ENCODE measurements at regions not wholly inside any gene's neighbourhood (a gene's known extent, or its start where the extent isn't known, plus 50 kb on each side); places are given as distances from the start of the nearest gene placed in this dataset.
"Not testable (repeated sequence)": the region's sequence is repeated elsewhere in the genome, so short reads cannot be mapped to it uniquely, and the experiment has no call there.

GRCh38 chr6:105562027-105562426, 159.1 kb upstream of the PREP start:
- DNase-seq: no peak

GRCh38 chr6:105561486-105561885, 158.6 kb upstream of the PREP start:
- DNase-seq: no peak

DNA sequence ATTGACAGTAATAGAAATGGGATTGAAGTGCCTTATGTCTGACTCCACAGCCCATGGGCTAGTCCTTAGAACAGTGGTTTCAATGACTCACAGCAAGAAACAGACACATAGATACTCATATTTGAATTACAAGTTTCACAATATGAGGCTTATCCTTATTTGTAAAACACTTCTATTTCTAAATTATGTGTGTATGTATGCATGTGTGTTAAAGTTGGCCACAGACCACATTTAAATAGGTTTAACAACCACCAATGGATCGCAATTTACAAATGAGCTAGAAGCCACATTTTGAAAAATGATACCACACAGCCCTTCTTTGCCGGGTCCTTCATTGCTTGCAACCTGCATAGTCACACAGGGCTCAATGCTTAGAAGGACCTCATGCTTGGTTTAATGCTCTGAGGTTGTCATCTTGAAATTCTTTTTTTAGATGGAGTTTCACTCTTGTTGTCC, 157.8 kb upstream of the PREP start:
- DNase-seq: no peak

GRCh38 chr6:105557291-105557690, 154.4 kb upstream of the PREP start:
- no peak for DNase-seq

- DNase-seq: no peak
Measured at GRCh38 chr6:105553171-105553570, 150.3 kb upstream of the PREP start.

GRCh38 chr6:105550955-105551620, 148.2 kb upstream of the PREP start:
- no peak for DNase-seq

DNA sequence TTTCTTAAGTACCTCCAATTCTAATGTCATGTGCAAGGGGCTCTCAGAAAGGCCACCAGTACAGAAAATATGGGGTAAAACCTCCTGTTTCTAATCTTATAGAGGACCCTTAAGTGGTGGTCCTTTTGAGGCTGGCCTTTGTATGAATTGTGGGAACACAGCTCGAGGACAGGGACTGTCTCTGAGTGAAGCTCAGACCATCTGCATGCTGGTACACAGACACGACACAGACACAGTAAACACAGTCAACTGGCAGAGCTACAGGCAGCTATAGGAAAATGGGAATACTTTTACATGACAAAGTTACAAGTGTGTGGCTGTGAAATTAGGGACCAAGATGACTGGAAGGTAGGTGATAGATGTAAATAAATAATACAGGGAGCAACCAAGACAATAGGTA, 143.9 kb upstream of the PREP start:
- DNase-seq: no peak

DNA sequence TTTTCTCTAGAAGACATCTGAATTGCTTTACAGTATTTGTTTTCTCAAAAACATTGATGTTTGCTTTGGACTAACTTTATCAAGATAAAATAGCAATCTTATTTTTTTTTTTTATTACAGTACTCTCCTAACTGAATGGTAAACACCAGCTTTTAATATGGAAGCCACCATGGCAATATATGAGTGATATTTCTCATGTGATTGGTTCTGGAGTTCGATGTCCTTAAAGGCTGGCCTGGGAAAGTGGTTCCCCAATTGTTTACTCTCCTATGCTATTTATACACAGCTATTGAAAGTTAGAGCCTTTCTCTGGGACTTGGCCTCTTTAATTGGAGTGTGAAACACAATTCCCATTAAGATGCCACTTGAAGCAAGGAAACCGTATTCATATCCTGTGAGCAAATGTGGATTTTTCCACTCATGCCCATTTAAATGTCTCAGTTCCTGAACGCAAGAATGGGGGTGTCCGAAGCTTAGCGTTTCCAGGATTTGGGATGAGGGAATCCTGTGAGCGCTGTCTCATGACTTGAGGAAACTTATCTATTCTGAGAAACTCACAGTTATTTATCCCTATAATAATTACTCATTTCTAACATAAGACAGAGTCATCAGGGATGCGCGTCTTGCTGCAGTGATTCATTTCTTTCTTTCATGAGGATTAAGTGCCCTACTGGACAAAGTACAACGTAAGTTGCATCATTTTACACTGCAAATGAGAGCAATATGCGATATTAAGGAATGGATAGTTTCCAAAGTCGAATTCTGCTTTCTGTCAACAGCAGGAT, 143.3 kb upstream of the PREP start:
- DNase-seq: no peak

GRCh38 chr6:105545228-105545920, 142.5 kb upstream of the PREP start:
- DNase-seq: no peak

DNA sequence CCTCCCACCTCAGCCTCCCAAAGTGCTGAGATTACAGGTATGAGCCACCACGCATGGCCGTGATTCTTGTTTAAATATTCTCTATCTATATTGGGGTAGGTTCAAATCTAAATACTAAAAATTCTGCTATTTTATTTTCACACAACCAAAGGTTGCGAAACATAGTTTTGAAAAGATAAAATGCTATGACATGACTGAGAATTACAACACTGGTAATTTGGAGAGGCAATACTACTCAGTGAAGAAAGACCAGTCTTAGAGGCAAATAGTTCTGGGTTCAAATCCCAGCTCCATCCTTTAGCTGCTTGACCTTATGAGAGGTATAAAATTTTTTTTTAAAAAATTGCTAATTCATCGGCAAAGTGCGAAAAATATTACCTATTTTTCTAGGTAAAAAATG, 137.0 kb upstream of the PREP start:
- no peak for DNase-seq

DNA sequence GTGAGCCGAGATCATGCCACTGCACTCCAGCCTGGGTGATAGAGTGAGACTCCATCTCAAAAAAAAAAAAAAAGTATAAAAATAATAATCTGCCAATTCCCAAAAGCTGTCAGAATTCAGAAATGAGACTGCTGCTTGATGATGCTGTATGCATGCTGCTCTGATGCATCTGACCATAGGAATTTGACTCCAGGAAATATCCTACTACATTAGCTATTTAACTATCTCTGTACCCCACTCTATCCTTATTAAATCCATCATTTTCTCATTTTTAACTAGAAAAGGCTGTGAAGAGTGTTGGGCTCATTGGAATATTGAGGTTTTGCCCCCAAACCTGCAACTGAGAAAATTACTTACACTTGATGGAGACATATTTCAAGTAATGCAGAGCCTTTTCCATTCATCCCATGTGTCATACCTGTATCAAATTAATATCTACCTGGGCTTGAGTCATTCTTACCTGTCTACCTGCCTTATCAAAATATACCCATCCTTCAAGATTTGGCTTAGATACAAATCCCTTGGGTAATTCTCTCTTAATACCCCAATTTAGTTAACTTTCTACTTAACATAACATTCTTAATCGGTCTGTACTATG, 135.2 kb upstream of the PREP start:
- DNase-seq: no peak

DNA sequence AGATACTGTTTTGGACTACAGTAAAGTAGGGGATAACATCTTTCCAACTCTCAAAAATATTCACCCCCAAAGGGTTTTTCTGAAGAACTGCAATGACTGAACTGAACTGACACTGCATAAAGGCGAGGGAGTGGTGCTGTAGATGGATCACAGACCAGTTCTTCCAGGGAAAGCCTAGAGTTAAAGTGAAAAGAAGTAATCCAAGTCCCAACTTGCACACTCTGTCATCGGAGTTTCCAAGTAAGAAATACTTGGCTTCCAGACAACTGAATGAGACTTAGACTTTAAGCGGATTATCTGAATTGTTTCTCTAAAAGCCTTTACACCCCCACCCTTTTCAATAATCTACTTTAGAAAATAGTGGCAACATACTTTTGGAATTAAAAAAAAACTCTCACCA, 134.1 kb upstream of the PREP start:
- DNase-seq: no peak

DNA sequence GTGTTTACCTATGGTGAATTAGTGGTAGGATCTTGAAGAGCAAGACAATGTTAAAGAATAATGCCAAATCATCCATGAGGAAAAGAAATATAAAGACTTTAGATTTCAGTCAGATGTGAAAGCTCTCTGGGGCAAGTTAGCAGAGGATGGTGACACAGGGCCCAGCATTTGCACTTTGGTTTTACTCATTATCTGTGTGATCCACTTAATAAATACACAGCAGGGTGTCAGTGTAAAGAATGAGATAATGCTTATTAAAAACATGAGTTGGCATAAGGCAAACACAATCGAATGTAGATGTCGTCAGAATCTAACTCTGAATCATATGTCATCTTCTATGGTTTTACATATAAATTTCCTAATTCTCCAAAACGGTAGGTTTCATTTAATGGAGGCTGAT, 130.4 kb upstream of the PREP start:
- no peak for DNase-seq

DNA sequence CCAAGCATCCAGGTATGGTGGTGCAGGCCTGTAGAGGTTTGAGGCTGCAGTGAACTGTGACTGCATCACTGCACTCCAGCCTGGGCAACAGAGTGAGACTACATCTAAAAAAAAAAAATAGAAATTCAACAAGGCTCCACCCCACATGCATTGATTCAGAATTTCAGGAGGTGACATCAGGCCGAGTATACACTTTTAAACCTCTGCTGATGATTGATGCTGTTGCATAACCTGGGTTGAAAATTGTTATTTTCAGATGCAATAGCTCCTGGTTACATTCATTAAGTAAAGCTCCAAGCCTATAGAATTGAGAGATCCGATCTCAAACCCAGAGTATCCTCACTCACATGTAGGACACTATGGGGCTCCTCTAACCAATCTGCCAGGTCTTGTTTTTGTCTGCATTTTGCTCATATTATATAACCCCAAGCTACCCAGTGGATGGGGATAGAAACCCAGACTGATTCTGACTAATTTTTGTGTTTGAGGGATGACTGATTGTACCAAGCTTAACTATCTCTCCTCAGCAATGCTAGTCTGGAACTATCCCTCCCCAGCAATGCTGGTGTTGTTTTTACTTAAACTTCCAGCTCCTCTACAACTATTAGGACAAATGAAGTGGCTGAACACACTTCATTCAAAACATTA, 123.5 kb upstream of the PREP start:
- no peak for DNase-seq

DNA sequence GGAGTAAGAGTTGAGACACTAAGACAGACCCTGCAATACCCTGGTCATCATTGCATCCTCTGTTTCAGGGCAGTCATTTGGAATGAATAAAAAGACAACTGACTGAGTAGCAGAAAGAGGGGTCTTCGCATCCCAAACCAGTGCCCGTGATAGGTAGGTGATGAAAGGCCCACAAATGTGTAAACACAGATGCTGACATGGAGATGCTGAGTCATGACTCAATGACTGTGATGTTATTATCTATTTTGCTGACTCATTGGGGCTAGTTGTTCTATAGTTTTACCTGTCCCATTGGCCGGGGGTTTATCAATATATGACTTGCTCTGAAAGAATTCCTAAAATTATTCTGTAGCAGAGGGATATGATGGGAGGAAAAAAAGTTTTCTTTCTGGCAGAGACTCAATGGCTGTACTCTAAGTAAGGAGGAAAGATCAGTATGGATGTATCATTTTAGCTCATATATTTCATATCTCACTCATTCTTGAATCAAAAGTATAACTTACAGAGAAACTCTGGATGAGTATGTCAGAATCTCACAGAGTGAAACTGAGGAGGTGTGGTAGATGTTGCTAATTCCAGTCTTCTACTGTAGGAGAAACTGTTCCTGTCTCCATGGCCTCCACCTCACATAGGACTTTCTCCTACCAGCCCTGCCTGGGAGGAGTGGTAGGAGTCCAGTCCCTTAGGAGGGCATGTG, 119.9 kb upstream of the PREP start:
- no peak for DNase-seq

DNA sequence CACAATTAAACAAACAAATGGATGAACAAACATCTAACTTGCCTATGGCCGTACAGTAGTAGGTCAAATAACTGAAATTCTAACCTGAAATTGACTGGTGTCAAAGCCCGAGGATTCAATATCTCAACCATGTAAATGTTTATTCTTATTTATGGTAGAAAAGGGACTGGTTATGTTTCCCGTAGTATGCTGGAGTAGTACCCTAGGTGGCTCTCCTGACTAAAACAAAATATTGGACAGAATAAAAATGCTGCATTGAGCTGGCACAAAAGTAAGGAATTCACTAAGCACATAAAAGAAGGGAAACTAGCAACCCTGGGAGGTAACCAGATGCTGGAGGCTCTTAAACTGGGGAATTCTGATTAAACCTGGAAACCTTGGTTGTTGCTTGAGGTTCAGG, 117.1 kb upstream of the PREP start:
- no peak for DNase-seq

DNA sequence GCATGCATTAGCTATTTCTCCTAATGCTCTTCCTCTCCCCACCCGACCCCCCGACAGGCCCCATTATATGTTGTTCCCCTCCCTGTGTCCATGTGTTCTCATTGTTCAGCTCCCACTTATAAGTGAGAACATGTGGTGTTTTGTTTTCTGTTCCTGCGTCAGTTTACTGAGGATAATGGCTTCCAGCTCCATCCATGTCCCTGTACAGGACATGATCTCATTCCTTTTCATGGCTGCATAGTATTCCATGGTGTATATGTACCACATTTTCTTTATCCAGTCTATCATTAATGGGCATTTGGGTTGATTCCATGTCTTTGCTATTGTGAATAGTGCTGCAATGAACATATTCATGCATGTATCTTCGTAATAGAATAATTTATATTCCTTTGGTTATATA, 116.1 kb upstream of the PREP start:
- DNase-seq: not testable (repeated sequence)

GRCh38 chr6:105515054-105515453, 112.2 kb upstream of the PREP start:
- DNase-seq: no peak

- no peak for DNase-seq
Measured at GRCh38 chr6:105514306-105514705, 111.4 kb upstream of the PREP start.

GRCh38 chr6:105511639-105512038, 108.8 kb upstream of the PREP start:
- DNase-seq: no peak

GRCh38 chr6:105510746-105511145, 107.9 kb upstream of the PREP start:
- DNase-seq: no peak

Measured in CD4-positive, alpha-beta T cell treated with Interleukin-17A for 4 hours (primary cell).